SIG-M5 treated with dmso at 0.1 percent for 504 hours (cell line): ENCODE measurements at regions not wholly inside any gene's neighbourhood (a gene's known extent, or its start where the extent isn't known, plus 50 kb on each side); places are given as distances from the start of the nearest gene placed in this dataset.
"Not testable (repeated sequence)": the region's sequence is repeated elsewhere in the genome, so short reads cannot be mapped to it uniquely, and the experiment has no call there.

Experiments
- DNase-seq: peaks from one replicate; lab custom pipeline; 2025; ENCODE audit not compliant: unreplicated experiment; lab: John Stamatoyannopoulos, UW

- DNase-seq = not testable (repeated sequence)
Observed at GRCh38 chr4:31880837-31881236, 1160.7 kb downstream of the PCDH7 start.

DNA sequence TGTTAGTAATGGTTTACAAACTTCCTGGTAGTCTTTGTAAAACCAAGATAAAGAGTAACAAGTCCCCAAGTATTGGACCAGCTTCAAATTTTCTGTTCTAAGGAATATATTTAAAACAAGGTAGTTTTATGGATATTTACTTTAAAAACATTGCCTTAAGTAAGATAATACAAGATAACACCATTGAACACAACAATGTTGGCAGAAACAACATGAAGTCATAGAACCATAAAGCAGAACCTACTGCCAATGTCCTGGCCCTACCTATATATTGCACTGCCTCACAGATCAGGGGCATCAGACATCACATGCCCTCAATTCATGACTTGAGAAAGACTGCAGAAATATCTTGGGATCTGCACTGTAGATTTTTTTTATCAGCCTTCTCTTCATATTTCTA, 1176.2 kb downstream of the PCDH7 start:
- no peak for DNase-seq

GRCh38 chr4:31905363-31905762, 1185.2 kb downstream of the PCDH7 start:
- DNase-seq = no peak

DNA sequence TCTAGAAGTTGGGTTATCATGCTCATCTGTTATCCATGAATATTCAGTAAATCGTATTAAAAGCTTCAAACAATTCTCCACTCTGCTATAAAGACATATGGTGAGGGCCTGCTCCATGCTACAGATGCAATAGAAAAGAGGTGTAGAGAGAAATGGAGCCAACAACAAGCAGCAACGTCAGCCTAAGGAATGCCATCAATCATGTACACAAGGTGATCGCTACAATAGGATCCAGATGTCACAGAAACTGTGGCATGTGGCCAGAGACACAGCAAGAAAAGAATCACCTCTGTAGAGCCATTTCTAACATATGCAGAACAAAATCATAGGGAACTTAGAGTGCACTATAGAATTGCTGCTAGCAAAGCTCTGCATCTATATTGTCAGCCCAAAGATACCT, 1188.1 kb downstream of the PCDH7 start:
- no peak for DNase-seq

DNA sequence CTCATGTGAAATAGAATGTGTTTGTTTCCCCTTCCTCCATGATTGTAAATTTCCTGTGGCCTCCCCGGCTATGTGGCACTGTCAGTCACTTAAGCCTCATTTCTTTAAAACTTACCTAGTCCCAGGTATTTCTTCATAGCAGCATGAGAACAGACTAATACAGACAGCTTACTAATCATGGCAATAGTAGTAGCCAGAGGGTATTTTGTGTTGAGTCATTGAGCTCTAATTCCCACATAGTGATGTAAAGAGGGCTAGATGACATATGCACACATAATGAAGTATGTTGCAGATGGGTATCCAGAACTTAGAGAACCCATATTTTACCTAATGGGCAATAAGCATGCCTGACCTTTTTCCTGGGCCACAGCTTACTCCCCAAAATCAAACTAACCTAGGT, 1197.2 kb downstream of the PCDH7 start:
- DNase-seq = no peak

GRCh38 chr4:31918891-31919290, 1198.7 kb downstream of the PCDH7 start:
- DNase-seq = peak; percentile 79

- no peak for DNase-seq
Observed at GRCh38 chr4:31923634-31924033, 1203.5 kb downstream of the PCDH7 start.

DNA sequence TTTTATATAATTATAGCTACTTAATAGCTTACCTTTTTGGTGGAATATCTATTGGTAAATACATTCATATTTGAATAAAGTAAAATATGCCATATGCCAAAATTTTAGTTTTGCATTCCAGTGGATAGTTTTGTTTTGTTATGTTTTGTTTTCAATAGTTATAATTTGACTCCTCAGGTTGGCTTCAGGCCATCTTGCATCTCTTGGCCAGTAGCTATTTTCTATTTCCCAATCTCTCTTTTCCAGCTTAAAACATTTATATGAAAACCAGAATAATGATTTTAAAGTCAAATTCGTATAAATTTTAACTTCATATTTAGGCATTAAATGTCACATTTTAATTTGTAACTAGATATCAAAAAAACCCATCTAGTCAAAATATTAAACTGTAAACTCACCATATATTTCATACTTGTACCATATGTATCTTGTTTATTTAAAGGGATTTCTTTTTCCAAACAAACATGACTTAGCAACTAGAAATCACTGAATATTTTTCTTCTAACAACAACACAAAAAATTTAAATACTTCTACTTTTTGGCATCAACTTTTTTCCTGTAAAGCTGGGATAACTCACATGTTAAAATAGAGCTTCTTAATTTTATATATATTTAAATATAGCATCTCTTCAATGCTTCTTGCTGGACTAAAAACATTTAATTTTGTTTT, 1209.6 kb downstream of the PCDH7 start:
- no peak for DNase-seq

DNA sequence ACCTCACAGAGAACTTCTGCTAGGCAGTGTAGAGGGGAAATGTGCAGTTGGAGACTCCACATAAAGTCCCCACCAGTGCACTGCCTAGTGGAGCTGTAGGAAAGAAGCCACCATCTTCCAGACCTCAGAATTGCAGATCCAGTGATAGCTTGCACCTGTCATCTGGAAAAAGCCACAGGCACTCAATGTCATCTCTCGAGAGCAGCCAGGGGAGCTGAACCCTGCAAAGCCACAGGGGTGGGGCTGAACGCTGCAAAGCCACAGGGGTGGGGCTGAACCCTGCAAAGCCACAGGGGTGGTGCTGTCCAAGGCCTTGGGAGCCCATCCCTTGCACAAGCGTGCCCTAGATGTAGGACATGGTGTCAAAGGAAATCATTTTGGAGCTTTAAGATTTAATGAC, 1226.3 kb downstream of the PCDH7 start:
- DNase-seq = no peak

DNA sequence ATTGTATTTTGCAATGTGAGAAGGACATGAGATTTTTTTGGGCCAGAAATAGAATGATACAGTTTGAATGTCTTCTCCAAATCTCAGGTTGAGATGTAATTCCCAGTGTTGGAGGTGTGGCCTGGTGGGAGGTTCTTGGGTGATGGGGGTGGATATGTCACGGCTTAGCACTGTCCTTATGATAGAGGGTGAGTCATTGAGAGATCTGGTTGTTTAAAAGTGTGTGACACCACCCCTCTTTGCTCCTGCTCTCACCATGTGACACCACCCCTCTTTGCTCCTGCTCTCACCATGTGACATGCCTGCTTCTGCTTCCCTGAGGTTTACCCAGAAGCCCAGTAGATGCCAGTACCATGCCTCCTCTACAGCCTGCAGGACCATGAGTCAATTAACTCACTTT, 1226.9 kb downstream of the PCDH7 start:
- no peak for DNase-seq

- DNase-seq = no peak
Observed at GRCh38 chr4:31949045-31949444, 1228.9 kb downstream of the PCDH7 start.

DNA sequence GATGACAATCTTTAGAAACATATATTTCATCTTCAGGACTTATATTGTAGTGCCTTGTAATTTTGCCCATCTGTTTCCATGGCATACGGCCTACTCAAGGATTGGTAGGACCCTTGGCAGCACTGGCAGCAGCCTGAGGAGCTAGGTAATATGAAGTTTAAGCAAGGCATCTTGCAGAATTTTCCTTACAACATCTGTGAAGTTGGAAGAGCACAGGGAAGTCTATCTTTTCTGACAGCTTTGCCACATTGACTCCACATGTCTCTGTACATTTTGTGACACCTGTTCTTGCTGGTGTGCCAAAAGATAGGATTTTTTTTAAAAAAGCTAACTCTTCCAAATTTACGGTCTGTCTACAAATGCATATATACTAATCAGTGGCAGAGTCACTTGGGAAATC, 1235.2 kb downstream of the PCDH7 start:
- DNase-seq = no peak

DNA sequence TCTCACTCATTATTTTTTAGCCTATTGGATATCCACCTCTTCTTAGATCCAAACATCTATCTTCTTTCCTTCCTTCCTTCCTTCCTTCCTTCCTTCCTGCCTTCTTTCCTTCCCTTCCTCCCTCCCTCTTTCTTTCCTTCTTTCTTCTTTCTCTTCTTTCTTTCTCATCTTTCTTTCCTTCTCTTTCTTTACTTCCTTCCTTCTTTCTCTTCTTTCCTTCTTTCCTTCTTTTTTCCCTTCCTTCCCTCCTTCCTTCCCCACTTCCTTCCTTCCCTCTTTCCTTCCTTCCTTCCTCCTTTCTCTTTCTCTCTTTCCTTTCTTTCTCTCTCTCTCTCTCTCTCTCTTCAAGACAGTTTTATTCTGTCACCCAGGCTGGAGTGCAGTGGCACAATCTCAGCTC, 1239.8 kb downstream of the PCDH7 start:
- DNase-seq = no peak

GRCh38 chr4:31964685-31965084, 1244.5 kb downstream of the PCDH7 start:
- DNase-seq = no peak

GRCh38 chr4:31968842-31969241, 1248.7 kb downstream of the PCDH7 start:
- DNase-seq = no peak

GRCh38 chr4:31974490-31975002, 1254.4 kb downstream of the PCDH7 start:
- no peak for DNase-seq

DNA sequence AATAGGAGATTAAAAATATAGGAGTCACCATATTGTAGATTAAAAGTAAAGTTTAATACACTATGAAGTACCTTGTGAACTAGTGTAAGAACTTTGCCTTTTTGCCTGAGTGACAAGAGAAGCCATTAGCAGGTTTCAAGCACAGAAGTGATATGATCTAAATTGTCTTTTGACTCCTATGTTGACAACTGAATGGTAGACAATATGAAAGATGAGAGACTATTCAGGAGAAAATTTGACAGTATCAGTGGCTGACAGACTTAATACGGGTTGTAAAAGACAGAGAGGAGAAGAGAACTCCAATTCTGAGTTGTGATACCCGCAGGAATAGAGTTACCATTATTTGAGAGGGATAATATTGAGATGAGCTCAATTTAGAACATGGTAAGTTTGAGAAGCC, 1259.8 kb downstream of the PCDH7 start:
- no peak for DNase-seq

GRCh38 chr4:31983246-31983645, 1263.1 kb downstream of the PCDH7 start:
- no peak for DNase-seq

- no peak for DNase-seq
Observed at GRCh38 chr4:31983677-31984076, 1263.5 kb downstream of the PCDH7 start.

DNA sequence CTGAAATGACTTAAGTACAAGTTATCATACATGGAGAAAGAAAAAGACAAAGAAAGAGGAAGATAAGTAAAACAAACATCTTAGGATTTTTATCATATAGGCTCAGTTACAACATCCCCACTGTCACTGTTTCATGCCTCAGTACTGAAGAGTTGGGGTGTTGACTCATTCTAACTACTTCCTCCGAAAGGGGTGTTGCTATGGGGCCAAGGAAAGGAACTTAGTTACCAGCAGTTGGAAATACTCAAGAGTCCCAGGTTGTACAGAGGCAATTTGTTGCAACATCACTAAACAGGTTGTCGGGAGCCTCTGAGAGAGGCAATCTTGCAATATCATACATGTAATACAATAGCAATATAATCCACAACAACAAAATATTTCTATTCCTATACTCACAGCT, 1264.7 kb downstream of the PCDH7 start:
- peak; percentile 89 for DNase-seq

DNA sequence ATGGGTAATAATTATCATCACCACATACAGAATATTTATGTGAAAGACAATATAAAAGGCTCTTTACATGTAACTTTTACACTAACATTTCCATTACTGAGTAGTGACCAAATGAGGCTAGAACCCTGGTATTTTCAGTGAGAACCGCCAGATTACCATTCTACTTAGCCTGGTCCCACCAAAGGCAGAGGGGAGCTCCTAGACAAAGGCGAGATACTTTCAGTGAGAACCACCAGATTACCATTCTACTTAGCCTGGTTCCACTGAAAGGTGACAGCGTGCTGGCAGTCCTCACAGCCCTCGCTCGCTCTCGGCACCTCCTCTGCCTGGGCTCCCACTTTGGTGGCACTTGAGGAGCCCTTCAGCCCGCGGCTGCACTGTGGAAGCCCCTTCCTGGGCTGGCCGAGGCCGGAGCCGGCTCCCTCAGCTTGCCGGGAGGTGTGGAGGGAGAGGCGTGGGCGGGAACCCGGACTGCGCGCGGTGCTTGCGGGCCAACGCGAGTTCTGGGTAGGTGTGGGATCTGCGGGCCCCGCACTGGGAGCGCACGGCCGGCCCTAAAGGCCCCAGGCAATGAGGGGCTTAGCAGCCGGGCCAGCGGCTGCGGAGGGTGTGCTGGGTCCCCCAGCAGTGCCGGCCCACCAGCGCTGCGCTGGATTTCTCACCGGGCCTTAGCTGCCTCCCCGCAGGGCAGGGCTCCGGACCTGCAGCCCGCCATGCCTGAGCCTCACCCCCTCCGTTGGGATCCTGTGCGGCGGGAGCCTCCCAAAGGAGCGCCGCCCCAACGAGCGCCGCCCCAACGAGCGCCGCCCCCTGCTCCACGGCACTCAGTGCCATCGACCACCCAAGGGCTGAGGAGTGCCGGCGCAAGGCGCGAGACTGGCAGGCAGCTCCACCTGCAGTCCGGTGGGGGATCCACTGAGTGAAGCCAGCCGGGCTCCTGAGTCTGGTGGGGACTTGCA, 1276.1 kb downstream of the PCDH7 start:
- no peak for DNase-seq

GRCh38 chr4:31998807-31999206, 1278.6 kb downstream of the PCDH7 start:
- no peak for DNase-seq
